ENCODE measurements at regions not wholly inside any gene's neighbourhood (a gene's known extent, or its start where the extent isn't known, plus 50 kb on each side); places are given as distances from the start of the nearest gene placed in this dataset.

DNA sequence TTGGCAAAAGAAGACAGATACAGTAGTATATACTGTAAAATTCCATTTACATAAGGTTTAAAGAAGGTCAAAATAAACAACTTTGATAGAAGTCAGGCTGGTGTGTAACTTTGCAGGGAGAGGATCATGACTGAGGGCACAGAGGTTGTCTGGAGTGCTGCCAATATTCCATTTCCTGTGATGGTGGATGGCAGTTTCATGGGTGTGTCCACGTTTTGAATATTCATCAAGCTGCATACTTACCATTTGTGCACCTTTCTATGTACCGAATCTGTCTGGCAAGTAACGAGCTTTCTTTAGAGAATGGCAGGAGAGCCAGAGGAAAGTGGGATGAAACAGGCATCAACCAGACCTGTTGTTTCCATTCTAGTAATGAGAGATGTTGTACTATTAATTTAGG is 420.5 kb upstream of the HTR2A start:
- Histone ChIP-seq H3K79me2 (ENCODE audit: insufficient read depth, low read length) (no peaks in the 10 kb centered on the region), H3K4me2 (ENCODE audit: low read depth, low read length) (no peak overlapping the region), H3K27me3 (ENCODE audit: control insufficient read depth in 1 of 2, insufficient read depth in 2 of 2, low read length in 2 of 2) (no peaks in the 10 kb centered on the region), H3K27ac (ENCODE audit: extremely low read length, insufficient read depth, low read length) (no peak overlapping the region), H3K36me3 (replicated peaks in 1 of 2; ENCODE audit: control insufficient read depth in 1 of 2, insufficient read depth in 2 of 2, low read length in 2 of 2) (no peaks in the 10 kb centered on the region), H3K4me3 (replicated peaks in 1 of 3; ENCODE audit: insufficient read depth in 1 of 3, low read depth in 2 of 3, low read length in 3 of 3) (no peak overlapping the region), H2AFZ (ENCODE audit: low read length) (no peak overlapping the region), H3K9me3 (ENCODE audit: low read length) (no peaks in the 10 kb centered on the region), H3K4me1 (ENCODE audit: insufficient read depth, low read length) (no peaks in the 10 kb centered on the region), H3K9ac (ENCODE audit: insufficient read depth, low read depth, low read length) (no peak overlapping the region), H4K20me1 (ENCODE audit: insufficient read depth, low read length) (no peaks in the 10 kb centered on the region)
- no peak for ATAC-seq
- intact Hi-C loops (cut with micrococcal nuclease; ENCODE audit: unreplicated experiment) (no loop called here), in situ Hi-C loops (cut with HindIII; ENCODE audit: extremely low pct_ligation_motif_present, low pct_unique_long_range_greater_than_20kb) (no loop called here)
- BruUV-seq (replicated peaks) = no TSS peak
- ChIA-PET CTCF (ENCODE audit: low intra/inter-chr PET ratio, low total read pairs) (no interaction called here), POLR2A (no interaction called here)
- TF ChIP-seq ZNF709 (CRISPR knock-in tag; IDR thresholded peaks at IDR 0.05) (no peak), ZNF451 (CRISPR knock-in tag; IDR thresholded peaks at IDR 0.05) (no peak), MBNL3 (CRISPR knock-in tag; conservative IDR thresholded peaks at IDR 0.05) (no peak), ZNF354B (CRISPR knock-in tag; IDR thresholded peaks at IDR 0.05) (no peak), ZNF747 (CRISPR knock-in tag; IDR thresholded peaks at IDR 0.05; ENCODE audit: borderline replicate concordance) (no peak), ZNF232 (CRISPR knock-in tag; IDR thresholded peaks at IDR 0.05; ENCODE audit: borderline replicate concordance) (no peak), NFIB (CRISPR knock-in tag; IDR thresholded peaks at IDR 0.05; ENCODE audit: borderline replicate concordance) (no peak), TEAD2 (CRISPR knock-in tag; IDR thresholded peaks at IDR 0.05) (no peak), ZNF644 (CRISPR knock-in tag; IDR thresholded peaks at IDR 0.05; ENCODE audit: low read depth) (no peak), MED8 (CRISPR knock-in tag; IDR thresholded peaks at IDR 0.05; ENCODE audit: insufficient replicate concordance) (no peak), ZFP36L2 (CRISPR knock-in tag; IDR thresholded peaks at IDR 0.05) (no peak), SRSF4 (IDR thresholded peaks at IDR 0.05; ENCODE audit: low read depth, low read length, poor library complexity, severe bottlenecking) (no peak), KDM4B (CRISPR knock-in tag; IDR thresholded peaks at IDR 0.05) (no peak), PATZ1 (CRISPR knock-in tag; IDR thresholded peaks at IDR 0.05) (no peak), HES4 (CRISPR knock-in tag; IDR thresholded peaks at IDR 0.05; ENCODE audit: borderline replicate concordance) (no peak)
- TF ChIP-seq, protein P1, sequence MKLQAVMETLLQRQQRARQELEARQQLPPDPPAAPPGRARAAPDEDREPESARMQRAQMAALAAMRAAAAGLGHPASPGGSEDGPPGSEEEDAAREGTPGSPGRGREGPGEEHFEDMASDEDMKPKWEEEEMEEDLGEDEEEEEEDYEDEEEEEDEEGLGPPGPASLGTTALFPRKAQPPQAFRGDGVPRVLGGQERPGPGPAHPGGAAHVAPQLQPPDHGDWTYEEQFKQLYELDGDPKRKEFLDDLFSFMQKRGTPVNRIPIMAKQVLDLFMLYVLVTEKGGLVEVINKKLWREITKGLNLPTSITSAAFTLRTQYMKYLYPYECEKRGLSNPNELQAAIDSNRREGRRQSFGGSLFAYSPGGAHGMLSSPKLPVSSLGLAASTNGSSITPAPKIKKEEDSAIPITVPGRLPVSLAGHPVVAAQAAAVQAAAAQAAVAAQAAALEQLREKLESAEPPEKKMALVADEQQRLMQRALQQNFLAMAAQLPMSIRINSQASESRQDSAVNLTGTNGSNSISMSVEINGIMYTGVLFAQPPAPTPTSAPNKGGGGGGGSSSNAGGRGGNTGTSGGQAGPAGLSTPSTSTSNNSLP (IDR thresholded peaks at IDR 0.05; ENCODE audit: low read depth, low read length) = no peak
- TF ChIP-seq, protein P2, sequence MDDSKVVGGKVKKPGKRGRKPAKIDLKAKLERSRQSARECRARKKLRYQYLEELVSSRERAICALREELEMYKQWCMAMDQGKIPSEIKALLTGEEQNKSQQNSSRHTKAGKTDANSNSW (CRISPR knock-in tag; IDR thresholded peaks at IDR 0.05; ENCODE audit: borderline replicate concordance) = no peak
- TF ChIP-seq, protein P3, sequence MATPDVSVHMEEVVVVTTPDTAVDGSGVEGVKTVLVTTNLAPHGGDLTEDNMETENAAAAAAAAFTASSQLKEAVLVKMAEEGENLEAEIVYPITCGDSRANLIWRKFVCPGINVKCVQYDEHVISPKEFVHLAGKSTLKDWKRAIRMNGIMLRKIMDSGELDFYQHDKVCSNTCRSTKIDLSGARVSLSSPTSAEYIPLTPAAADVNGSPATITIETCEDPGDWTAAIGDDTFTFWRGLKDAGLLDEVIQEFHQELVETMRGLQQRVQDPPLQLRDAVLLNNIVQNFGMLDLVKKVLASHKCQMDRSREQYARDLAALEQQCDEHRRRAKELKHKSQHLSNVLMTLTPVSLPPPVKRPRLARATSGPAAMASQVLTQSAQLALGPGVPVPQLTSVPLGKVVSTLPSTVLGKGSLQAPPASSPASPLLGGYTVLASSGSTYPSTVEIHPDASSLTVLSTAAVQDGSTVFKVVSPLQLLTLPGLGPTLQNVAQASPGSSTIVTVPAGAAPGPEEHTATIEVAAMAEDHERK (CRISPR knock-in tag; IDR thresholded peaks at IDR 0.05; ENCODE audit: low read depth) = no peak
- TF ChIP-seq, protein P4, sequence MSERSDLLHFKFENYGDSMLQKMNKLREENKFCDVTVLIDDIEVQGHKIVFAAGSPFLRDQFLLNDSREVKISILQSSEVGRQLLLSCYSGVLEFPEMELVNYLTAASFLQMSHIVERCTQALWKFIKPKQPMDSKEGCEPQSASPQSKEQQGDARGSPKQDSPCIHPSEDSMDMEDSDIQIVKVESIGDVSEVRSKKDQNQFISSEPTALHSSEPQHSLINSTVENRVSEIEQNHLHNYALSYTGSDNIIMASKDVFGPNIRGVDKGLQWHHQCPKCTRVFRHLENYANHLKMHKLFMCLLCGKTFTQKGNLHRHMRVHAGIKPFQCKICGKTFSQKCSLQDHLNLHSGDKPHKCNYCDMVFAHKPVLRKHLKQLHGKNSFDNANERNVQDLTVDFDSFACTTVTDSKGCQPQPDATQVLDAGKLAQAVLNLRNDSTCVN (CRISPR knock-in tag; IDR thresholded peaks at IDR 0.05; ENCODE audit: borderline replicate concordance) = no peak
- no peak for DNase-seq (ENCODE audit: low spot score)
- 0% methylated on average over 1 of the region's 3 CpGs for WGBS (ENCODE audit: low lambda C conversion rate)
- FAIRE-seq = no peak

Data from HepG2 (cell line).